HEK293T (cell line): ENCODE measurements at regions not wholly inside any gene's neighbourhood (a gene's known extent, or its start where the extent isn't known, plus 50 kb on each side); places are given as distances from the start of the nearest gene placed in this dataset.

Source experiments
- BHLHE40 ChIP-seq: fragments of 450-650 bp; IDR thresholded peaks from 2 replicates; pipeline ENCODE4 v1.6.1; 2016; ENCODE audit warnings: mild to moderate bottlenecking, moderate library complexity, borderline replicate concordance
- ELF4 ChIP-seq: fragments of 450-650 bp; IDR thresholded peaks from 2 replicates; pipeline ENCODE4 v1.6.1; 2017; ENCODE audit warnings: antibody characterized with exemption
- FOXA1 ChIP-seq: fragments of 450-650 bp; IDR thresholded peaks from 2 replicates; pipeline ENCODE4 v1.6.1; 2016; ENCODE audit warnings: mild to moderate bottlenecking
- FOXK2 ChIP-seq: fragments of 450-650 bp; IDR thresholded peaks from 2 replicates; pipeline ENCODE4 v1.6.1; 2016; ENCODE audit warnings: mild to moderate bottlenecking
- FOXM1 ChIP-seq: fragments of 450-650 bp; IDR thresholded peaks from 2 replicates; pipeline ENCODE4 v1.6.1; 2017; ENCODE audit warnings: mild to moderate bottlenecking, borderline replicate concordance
- HDGF ChIP-seq: fragments of 450-650 bp; IDR thresholded peaks from 2 replicates; pipeline ENCODE4 v1.6.1; 2017; ENCODE audit warnings: antibody characterized with exemption, borderline replicate concordance
- L3MBTL2 ChIP-seq: fragments of 450-650 bp; conservative IDR thresholded peaks from 2 replicates; pipeline ENCODE4 v1.6.1; 2016; ENCODE audit warnings: mild to moderate bottlenecking
- LEF1 ChIP-seq: fragments of 450-650 bp; IDR thresholded peaks from 2 replicates; pipeline ENCODE4 v1.6.1; 2017; ENCODE audit warnings: mild to moderate bottlenecking, borderline replicate concordance
- PKNOX1 ChIP-seq: fragments of 450-650 bp; IDR thresholded peaks from 2 replicates; pipeline ENCODE4 v1.6.1; 2016
- SP1 ChIP-seq: fragments of 450-650 bp; IDR thresholded peaks from 2 replicates; pipeline ENCODE4 v1.6.1; 2017
- SUZ12 ChIP-seq: fragments of 450-650 bp; IDR thresholded peaks from 2 replicates; pipeline ENCODE4 v1.6.1; 2016; ENCODE audit warnings: mild to moderate bottlenecking
- TARDBP ChIP-seq: fragments of 450-650 bp; IDR thresholded peaks from 2 replicates; pipeline ENCODE4 v1.6.1; 2016
- ZNF384 ChIP-seq: fragments of 450-650 bp; IDR thresholded peaks from 2 replicates; pipeline ENCODE4 v1.6.1; 2016

- no peak for TF ChIP-seq ELF4
- no peak for TF ChIP-seq SUZ12
- TF ChIP-seq FOXA1: no peak
- TF ChIP-seq BHLHE40: no peak
- no peak for TF ChIP-seq FOXM1
- no peak for TF ChIP-seq SP1
- TF ChIP-seq L3MBTL2: no peak
- TF ChIP-seq TARDBP: no peak
- no peak for TF ChIP-seq FOXK2
- TF ChIP-seq HDGF: no peak
- no peak for TF ChIP-seq ZNF384
- TF ChIP-seq LEF1: no peak
- no peak for TF ChIP-seq PKNOX1
These were observed 93.3 kb downstream of the EDN1 start for GRCh38 chr6:12383448-12383847.
